ENCODE measurements at regions not wholly inside any gene's neighbourhood (a gene's known extent, or its start where the extent isn't known, plus 50 kb on each side); places are given as distances from the start of the nearest gene placed in this dataset.

DNA sequence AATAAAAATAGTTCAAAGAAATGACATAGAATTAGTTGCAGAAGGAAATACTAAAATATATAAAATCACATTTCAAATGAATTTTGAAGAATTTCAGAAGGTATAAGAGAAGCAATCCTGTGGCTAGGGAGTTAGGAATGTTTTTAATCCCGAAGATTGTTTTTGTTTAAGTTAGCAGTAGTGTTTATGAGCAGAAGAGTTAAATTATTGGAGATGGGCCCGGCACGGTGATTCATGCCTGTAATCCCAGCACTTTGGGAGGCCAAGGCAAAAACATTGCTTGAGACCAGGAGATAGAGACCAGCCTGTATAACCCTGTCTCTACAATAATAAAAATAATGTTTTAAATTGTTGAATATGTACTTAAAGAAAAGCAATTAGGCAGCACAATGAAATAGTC is 432.5 kb downstream of the MFSD1 start (continued):
- TF ChIP-seq, protein P1, sequence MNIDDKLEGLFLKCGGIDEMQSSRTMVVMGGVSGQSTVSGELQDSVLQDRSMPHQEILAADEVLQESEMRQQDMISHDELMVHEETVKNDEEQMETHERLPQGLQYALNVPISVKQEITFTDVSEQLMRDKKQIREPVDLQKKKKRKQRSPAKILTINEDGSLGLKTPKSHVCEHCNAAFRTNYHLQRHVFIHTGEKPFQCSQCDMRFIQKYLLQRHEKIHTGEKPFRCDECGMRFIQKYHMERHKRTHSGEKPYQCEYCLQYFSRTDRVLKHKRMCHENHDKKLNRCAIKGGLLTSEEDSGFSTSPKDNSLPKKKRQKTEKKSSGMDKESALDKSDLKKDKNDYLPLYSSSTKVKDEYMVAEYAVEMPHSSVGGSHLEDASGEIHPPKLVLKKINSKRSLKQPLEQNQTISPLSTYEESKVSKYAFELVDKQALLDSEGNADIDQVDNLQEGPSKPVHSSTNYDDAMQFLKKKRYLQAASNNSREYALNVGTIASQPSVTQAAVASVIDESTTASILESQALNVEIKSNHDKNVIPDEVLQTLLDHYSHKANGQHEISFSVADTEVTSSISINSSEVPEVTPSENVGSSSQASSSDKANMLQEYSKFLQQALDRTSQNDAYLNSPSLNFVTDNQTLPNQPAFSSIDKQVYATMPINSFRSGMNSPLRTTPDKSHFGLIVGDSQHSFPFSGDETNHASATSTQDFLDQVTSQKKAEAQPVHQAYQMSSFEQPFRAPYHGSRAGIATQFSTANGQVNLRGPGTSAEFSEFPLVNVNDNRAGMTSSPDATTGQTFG (tag by site-specific recombination; IDR thresholded peaks at IDR 0.05; ENCODE audit: borderline replicate concordance) = no peak
- TF ChIP-seq ZNF221 (tag by site-specific recombination; IDR thresholded peaks at IDR 0.05; ENCODE audit: borderline replicate concordance) (no peak), GLIS2 (tag by site-specific recombination; IDR thresholded peaks at IDR 0.05) (no peak), ZSCAN23 (tag by site-specific recombination; IDR thresholded peaks at IDR 0.05) (no peak), WT1 (tag by site-specific recombination; IDR thresholded peaks at IDR 0.05) (peak; percentile 80), ZBTB48 (tag by site-specific recombination; IDR thresholded peaks at IDR 0.05) (no peak), ZNF629 (tag by site-specific recombination; IDR thresholded peaks at IDR 0.05) (no peak), ZNF76 (tag by site-specific recombination; IDR thresholded peaks at IDR 0.05; ENCODE audit: borderline replicate concordance, low read depth) (no peak), ZNF600 (tag by site-specific recombination; IDR thresholded peaks at IDR 0.05) (no peak), ZNF169 (tag by site-specific recombination; IDR thresholded peaks at IDR 0.05) (no peak), IKZF3 (tag by site-specific recombination; IDR thresholded peaks at IDR 0.05) (no peak)
- TF ChIP-seq, protein P2, sequence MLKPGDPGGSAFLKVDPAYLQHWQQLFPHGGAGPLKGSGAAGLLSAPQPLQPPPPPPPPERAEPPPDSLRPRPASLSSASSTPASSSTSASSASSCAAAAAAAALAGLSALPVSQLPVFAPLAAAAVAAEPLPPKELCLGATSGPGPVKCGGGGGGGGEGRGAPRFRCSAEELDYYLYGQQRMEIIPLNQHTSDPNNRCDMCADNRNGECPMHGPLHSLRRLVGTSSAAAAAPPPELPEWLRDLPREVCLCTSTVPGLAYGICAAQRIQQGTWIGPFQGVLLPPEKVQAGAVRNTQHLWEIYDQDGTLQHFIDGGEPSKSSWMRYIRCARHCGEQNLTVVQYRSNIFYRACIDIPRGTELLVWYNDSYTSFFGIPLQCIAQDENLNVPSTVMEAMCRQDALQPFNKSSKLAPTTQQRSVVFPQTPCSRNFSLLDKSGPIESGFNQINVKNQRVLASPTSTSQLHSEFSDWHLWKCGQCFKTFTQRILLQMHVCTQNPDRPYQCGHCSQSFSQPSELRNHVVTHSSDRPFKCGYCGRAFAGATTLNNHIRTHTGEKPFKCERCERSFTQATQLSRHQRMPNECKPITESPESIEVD (tag by site-specific recombination; IDR thresholded peaks at IDR 0.05) = peak; percentile 45; the same call in 1 of the 2 replicates
- TF ChIP-seq, protein P3, sequence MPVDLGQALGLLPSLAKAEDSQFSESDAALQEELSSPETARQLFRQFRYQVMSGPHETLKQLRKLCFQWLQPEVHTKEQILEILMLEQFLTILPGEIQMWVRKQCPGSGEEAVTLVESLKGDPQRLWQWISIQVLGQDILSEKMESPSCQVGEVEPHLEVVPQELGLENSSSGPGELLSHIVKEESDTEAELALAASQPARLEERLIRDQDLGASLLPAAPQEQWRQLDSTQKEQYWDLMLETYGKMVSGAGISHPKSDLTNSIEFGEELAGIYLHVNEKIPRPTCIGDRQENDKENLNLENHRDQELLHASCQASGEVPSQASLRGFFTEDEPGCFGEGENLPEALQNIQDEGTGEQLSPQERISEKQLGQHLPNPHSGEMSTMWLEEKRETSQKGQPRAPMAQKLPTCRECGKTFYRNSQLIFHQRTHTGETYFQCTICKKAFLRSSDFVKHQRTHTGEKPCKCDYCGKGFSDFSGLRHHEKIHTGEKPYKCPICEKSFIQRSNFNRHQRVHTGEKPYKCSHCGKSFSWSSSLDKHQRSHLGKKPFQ (tag by site-specific recombination; IDR thresholded peaks at IDR 0.05) = no peak

DNA sequence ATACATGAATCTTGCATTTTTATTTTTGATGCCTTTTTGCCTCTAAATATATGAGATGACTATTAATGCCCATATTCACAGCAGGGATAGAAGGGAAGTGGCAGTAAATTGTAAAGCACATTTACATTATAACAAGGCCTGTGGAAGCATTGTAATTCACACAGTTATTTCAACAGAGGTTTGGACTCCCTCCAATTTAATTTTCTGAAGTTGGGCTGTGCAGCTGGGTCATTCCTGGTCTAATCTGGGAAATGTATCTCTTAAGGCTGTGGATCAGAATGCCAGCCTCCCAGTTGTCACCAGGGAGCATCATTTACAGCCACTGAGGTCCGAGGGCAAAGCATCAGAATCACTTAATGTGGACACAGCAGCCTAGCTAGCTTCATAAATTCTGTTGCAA is 434.5 kb downstream of the MFSD1 start:
- no peaks in the 10 kb centered on the region for H3K9me3 ChIP-seq (ENCODE audit: control insufficient read depth, insufficient read depth, low read depth, low read length)
- CTCF ChIA-PET = interaction anchor here (0.6 to 0.7 kb wide), 3 partner anchors 120 to 648 kb away, joined by 3 read pairs; no protein-coding TSS in a partner anchor
- POLR2A ChIA-PET = no interaction called here
- no peaks in the 10 kb centered on the region for H3K36me3 ChIP-seq (ENCODE audit: control insufficient read depth in 2 of 2, insufficient read depth in 1 of 2, low read length in 2 of 2)
- H3K27ac ChIP-seq (ENCODE audit: extremely low read depth, low read depth, low read length) = no peak overlapping the region
- H3K4me1 ChIP-seq (ENCODE audit: control insufficient read depth, insufficient read depth, low read length) = peaks cover 2% of the 10 kb centered on the region
- H3K4me3 ChIP-seq (ENCODE audit: low read depth, low read length) = no peak overlapping the region
- TF ChIP-seq, protein P4, sequence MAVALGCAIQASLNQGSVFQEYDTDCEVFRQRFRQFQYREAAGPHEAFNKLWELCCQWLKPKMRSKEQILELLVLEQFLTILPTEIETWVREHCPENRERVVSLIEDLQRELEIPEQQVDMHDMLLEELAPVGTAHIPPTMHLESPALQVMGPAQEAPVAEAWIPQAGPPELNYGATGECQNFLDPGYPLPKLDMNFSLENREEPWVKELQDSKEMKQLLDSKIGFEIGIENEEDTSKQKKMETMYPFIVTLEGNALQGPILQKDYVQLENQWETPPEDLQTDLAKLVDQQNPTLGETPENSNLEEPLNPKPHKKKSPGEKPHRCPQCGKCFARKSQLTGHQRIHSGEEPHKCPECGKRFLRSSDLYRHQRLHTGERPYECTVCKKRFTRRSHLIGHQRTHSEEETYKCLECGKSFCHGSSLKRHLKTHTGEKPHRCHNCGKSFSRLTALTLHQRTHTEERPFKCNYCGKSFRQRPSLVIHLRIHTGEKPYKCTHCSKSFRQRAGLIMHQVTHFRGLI (tag by site-specific recombination; IDR thresholded peaks at IDR 0.05) = peak; percentile 92
- TF ChIP-seq, protein P5, sequence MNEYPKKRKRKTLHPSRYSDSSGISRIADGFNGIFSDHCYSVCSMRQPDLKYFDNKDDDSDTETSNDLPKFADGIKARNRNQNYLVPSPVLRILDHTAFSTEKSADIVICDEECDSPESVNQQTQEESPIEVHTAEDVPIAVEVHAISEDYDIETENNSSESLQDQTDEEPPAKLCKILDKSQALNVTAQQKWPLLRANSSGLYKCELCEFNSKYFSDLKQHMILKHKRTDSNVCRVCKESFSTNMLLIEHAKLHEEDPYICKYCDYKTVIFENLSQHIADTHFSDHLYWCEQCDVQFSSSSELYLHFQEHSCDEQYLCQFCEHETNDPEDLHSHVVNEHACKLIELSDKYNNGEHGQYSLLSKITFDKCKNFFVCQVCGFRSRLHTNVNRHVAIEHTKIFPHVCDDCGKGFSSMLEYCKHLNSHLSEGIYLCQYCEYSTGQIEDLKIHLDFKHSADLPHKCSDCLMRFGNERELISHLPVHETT (tag by site-specific recombination; IDR thresholded peaks at IDR 0.05) = no peak
- TF ChIP-seq, protein P3 (tag by site-specific recombination; IDR thresholded peaks at IDR 0.05) = 0 out of 2 replicates have a peak, but pooled peaks have one; percentile 15
- TF ChIP-seq ZNF596 (tag by site-specific recombination; IDR thresholded peaks at IDR 0.05) (no peak), OSR2 (tag by site-specific recombination; IDR thresholded peaks at IDR 0.05) (peak; percentile 27; the same call in 1 of the 2 replicates), ZNF624 (tag by site-specific recombination; IDR thresholded peaks at IDR 0.05) (no peak), WT1 (tag by site-specific recombination; IDR thresholded peaks at IDR 0.05) (peak; percentile 52), FEZF1 (tag by site-specific recombination; IDR thresholded peaks at IDR 0.05) (peak; percentile 75)
- TF ChIP-seq, protein P2 (tag by site-specific recombination; IDR thresholded peaks at IDR 0.05) = peak; percentile 54; the same call in 1 of the 2 replicates

Data from HEK293 (cell line).